Mucosa of gallbladder (tissue), 1 donor: ENCODE measurements at regions not wholly inside any gene's neighbourhood (a gene's known extent, or its start where the extent isn't known, plus 50 kb on each side); places are given as distances from the start of the nearest gene placed in this dataset.
"Not testable (repeated sequence)": the region's sequence is repeated elsewhere in the genome, so short reads cannot be mapped to it uniquely, and the experiment has no call there.

Source experiments
- DNase-seq: peaks from one replicate; pipeline ENCODE4 v3.0.0-alpha.2; 2020; ENCODE audit warnings: low spot score
- donor health status: DM: no; HTN: no; CAD: no.

- DNase-seq = no peak
Measured at GRCh38 chr4:157791236-157791635, 381.6 kb downstream of the GASK1B start.

DNA sequence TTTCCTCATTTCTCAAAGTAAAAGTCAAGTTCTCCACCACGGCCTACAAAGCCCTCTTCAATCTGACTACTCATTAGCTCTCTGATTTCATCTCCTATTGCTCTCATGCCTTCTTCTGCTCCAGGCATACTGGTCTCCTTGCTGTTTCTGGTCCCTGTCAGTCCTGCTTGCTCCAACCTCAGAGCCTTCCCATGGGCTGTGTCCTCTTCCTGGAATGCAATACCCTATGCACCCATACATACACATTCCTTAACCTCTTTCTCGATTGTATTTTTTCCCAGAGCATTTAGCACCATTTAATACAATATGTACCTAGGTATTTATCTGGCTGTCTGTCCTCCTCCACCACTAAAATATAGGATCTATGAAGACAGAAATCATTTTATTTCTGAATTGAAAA is 385.2 kb downstream of the GASK1B start:
- DNase-seq = no peak

DNA sequence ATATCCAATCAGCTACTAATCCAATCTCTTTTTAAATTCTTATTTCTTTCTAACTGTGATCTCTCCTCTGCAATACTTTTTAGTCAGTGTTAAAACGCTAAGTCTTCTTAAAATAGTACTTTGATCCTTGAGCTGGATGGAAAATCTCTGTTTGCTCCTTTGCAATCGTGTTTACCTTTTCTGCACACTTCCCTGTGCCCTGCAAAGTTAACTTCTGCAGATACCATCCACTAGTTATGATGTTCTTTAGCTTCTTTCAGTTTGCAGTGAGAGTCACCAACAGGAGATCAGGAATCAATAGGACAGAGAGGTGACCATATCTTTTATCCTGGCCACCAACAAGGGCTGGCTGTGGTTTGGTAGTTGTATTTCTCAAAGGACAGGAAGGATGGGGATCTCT is 391.5 kb downstream of the GASK1B start:
- DNase-seq = no peak

DNA sequence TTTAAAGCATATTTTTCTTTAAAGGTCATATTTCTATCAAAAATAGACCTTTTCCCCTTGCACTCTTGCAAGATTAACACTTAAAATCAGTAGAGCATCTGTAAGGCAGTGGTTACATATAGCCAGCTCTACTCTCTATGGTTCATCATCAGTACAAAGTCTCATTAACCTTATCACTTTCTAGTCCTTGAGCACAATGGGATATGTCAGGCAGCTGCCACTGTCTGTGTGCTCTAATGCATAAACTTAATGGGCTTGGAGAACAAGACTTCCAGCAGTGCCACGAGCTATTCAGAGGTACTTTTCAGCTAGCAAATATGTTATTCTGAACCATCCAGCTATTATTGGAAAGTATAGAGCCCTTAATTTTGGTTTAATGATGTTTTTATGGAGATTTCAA is 393.7 kb downstream of the GASK1B start:
- DNase-seq = no peak

DNA sequence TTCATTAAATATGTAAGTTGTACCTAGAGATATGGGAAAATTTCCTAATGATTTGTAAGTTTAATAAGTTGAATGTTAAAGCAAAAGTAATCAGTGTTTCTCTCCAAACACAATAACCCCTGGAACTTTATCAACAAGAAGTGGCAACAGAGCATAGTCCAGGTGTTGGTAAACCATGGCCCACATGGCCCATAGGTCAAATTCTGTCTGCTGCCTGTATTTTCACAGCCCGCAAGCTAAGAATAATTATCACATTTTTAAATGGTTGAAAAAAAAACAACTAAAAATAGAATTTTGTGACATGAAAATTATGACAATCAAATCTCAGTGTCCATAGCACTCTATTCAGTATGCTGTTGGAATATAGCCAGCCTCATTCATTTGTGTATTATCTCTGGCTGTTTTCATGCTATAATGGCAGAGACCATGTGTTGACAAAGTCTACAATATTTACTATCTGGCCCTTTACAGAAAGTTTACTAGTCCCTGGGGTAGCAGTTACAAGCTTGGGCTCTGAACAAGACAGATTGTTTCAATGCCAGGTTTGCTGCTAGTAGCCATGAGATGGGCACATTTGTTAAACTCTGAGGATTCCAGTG is 395.8 kb downstream of the GASK1B start:
- no peak for DNase-seq

DNA sequence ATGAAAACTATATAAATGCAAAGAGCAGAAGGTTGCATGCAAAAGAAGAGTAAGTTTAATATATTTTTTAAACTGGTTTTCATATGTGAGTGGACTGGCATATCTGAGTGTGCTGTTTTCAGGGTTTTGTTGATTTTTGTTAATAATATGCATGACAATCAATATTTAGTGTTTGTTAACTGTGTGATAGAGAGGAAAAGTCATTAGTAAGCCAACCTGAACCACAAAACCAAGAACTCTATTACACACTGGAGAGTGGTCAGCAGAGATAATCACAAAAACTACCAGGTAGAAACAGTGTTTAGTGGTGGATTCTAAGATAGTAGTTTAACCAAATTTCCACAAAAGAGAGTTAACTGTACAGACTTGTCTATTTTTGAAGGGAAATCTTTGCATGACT is 396.9 kb downstream of the GASK1B start:
- DNase-seq = no peak

DNA sequence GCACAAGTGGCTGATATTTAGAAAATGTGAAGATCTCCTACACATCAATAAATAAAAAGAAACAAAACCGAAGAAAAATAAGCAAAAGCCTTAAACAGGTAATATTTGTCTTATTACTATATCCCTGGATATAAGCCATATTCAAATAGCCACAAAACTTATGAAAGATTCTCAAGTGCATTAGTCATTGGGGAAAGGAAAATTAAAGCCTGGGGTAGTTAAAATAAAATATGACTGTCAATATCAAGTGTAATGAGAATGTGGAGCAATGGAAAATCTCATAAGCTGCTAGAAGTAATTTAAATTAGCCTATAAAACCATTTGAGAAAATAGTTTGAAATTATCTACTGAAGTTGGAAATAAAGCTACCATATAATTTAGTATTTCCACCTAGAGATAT is 399.9 kb downstream of the GASK1B start:
- no peak for DNase-seq

DNA sequence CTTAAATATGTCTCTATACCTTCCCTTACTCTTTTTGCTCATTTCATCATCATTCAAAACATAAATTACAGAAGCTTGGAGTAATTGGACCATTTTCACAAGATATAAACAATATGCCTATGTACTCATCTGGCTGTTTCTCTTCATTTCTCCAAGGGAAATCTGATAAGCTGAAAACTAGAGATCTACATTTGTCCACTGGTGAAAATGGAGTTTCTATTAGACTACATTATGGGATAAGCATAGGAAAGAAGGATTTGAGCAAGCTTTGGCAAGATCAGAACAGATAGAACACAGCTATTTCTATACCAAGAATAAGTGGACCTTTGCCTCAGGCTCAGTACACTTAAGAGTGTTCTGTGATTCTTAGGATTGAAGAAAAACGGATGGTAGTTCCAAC is 404.4 kb downstream of the GASK1B start:
- no peak for DNase-seq

GRCh38 chr4:157763490-157763889 is 409.3 kb downstream of the GASK1B start:
- DNase-seq = no peak

DNA sequence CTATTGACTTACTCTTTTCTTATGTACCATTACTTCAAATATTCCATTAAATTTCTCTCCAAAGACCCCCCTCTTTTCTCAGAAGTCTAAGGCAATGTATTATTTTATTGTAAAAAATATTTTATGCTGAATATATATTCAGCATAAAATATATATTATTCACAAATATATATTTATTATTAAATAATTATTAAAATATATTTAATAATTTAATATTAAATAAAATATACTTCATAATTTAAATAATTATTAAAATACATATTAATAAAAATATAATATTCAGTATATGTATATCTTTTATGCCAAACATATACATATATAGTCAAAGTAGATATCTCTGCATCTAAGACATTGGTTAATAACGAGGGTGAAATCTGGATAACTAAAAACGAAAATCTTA is 418.4 kb downstream of the GASK1B start:
- DNase-seq = no peak

DNA sequence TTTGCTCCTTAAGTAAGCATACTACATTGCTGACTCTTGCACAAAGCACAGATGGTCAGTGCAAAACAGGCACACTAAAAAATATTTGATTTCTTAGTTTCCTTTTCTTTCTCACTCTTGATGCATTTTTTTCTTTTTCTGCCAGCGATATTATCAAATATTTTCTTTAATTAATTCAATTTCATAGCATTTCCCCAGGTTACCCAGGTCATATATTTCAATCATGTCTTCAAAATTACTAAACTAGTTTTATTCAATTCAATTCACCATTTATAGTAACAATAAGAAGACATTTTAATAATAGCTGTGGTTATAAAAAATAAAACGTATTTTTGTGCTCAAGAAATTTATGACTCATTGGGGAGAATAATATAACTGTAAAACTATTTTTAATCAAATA is 421.2 kb downstream of the GASK1B start:
- no peak for DNase-seq

DNA sequence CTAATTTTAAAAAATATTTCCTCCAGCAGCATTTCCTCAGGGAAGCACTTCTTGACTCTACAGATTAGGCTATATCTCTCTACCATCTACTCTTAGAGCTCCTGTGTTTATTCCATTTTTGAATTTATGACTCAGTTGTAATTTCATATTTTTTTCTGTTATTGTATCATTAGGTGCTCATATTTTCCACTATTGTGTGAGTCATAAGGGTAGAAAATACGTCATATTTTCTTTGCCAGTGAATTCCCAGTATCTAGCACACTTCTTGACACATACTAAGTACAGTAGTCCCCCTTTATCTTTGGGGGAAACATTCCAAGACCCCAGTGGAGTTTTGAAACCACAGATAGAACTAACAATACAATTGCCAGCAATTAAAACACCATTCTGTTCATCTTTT is 431.2 kb downstream of the GASK1B start:
- DNase-seq = no peak

DNA sequence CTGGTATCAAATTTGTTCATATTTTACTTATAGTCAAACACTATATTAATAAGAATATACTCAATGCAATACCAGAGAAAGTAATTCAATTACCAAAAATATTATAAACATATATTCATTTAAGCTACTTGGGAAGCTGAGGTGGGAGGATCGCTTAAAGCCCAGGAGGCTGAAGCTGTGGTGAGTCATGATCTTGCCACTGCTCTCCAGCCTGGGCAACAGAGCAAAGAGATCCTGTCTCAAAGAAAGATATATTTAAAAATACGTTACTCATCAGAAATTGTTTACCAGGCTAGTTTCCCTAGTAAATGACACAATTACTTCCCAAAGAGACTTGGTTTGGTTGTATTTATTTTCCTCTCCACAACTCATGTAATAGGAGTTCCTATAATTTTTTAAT is 433.6 kb downstream of the GASK1B start:
- DNase-seq = no peak

GRCh38 chr4:157728215-157728614 is 444.6 kb downstream of the GASK1B start:
- no peak for DNase-seq

GRCh38 chr4:157727163-157727562 is 445.7 kb downstream of the GASK1B start:
- DNase-seq = no peak

- no peak for DNase-seq
Measured at GRCh38 chr4:157722146-157722545, 450.7 kb downstream of the GASK1B start.

DNA sequence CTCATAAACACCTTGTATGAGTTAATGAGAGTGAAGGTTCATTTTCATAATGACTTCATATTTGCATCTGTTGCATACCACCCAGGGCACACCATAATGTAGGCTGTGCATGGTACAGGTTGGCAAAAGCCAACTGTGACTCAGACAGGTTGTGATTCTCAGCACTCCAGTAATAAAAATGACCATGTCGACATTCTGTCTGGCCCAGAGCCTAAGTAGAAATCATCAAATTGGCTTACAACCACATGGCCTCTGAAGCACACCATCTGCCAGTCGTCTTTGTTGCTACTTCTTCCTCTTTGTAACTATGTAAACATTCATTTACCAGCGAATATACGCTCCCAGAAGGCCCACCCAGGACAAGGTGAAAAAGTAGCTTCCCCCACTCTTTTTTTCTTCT is 459.5 kb downstream of the GASK1B start:
- DNase-seq = no peak

GRCh38 chr4:157706155-157706554 is 466.7 kb downstream of the GASK1B start:
- DNase-seq = no peak

DNA sequence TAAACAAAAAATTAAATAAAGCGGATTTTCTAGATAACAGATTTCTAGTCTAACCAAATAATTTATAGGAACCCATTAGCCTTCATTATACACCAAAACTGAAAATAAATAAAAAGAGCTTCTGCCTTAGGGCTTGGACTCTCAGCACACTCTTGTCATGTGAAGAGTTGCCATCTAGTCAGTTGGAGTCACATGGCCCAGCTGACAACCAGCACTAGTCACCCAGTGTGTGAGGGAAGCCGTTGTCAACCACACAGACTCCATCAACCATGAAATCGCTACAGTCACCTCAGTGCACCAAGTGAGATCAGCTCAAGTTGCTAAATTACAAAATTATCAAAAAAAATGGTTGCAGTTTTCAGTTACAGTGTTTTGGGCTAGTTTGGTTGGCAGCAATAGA is 470.0 kb downstream of the GASK1B start:
- DNase-seq = no peak

- no peak for DNase-seq
Measured at GRCh38 chr4:157701695-157701994, 471.2 kb downstream of the GASK1B start.

GRCh38 chr4:157700898-157701694 is 471.7 kb downstream of the GASK1B start:
- no peak for DNase-seq

DNA sequence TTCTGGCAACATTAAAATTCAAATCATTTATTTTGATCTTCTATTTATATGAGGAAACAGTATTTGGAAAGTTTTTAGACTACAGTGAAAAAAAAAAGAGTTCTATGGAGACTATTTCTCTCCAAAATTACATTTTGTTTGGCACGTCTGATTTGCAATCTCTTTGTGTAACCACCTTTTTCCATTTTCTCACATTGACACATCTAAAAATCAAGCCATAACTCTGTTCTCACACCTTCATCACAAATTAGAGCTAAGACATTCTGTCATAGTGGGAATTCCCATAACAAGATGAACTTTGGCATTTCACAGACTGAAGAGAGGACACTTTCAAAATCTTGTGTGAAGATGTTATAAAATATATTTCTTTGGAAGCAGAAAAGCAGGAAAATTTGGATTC is 468.9 kb downstream of the GRIA2 start:
- no peak for DNase-seq

- no peak for DNase-seq
Measured at GRCh38 chr4:157687971-157688370, 467.4 kb downstream of the GRIA2 start.

DNA sequence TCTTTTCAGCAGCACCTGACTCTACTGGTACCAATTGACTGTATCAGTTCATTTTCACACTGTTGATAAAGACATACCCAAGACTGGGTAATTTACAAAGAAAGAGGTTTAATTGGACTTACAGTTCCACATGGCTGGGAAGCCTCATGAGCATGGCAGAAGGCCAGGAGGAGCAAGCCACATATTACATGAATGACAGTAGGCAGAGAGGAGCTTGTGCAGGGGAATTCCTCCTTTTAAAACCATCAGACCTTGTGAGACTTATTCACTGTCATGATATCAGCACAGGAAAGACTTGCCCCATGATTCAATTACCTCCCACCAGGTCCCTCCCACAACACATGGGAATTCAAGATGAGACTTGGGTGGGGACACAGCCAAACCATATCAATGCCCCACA is 458.8 kb downstream of the GRIA2 start:
- not testable (repeated sequence) for DNase-seq
